HG03135 (cell line): ENCODE measurements at regions not wholly inside any gene's neighbourhood (a gene's known extent, or its start where the extent isn't known, plus 50 kb on each side); places are given as distances from the start of the nearest gene placed in this dataset.

Experiments
- ATAC-seq: cut with Tn5 transposase; IDR thresholded peaks from one replicate; pipeline ENCODE4 v1.9.1; 2021; ENCODE audit warnings: mild to moderate bottlenecking, moderate library complexity; ENCODE audit not compliant: unreplicated experiment

DNA sequence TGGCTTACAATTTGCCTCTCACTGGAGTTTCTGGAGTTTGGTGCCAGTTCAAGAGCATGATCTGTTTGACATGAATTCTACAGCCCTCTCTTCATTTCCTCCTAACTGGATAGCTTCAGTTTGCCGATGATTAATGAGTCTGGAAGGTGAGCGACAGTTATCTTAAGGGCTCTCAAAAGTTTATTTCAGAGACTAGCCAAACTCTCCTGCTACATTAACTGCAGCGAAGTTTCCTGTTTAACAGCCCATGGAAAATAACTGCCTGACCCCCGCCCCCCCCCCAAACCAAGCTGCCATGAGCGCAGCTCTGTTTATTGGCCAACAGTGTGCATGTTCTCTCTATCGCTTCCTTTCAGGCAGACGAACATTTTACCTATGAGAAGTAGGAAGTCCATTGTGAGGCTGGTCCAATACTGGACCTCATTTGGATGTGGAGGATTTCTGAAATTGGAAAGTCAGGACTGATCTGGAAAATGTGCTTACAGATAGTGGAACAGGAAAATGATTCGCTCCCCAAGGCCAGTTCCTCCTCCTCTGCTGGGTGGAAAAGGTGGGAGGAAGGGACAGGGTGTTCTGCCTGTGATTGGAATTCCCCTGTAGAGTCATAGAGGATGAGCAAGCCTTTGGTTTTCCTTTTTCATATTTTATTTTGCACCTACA lies 522.2 kb upstream of the JAG1 start:
- no peak for ATAC-seq

DNA sequence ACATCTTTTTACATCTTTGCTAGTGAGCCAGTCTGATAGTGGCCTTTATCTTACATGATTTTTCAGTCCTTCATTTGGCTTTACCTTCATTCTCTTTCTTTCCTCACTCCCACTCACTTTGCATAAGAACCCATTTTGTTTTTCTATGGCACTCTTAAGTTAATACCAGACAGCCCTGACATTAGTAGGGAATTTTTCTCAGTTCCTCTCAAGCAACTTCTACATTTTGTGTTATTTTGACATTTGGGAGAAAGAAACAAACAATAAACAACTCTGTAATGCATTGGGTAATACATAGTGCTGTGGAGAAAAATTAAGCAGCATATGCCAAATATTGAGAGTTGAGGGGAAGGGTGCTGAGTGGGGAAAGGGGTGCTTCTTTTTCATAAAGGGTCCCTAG lies 524.1 kb upstream of the JAG1 start:
- no peak for ATAC-seq

GRCh38 chr20:11200423-11200822 lies 526.6 kb upstream of the JAG1 start:
- no peak for ATAC-seq

- no peak for ATAC-seq
Measured at GRCh38 chr20:11204926-11205768, 531.3 kb upstream of the JAG1 start.

- no peak for ATAC-seq
Measured at GRCh38 chr20:11205769-11206362, 532.1 kb upstream of the JAG1 start.

DNA sequence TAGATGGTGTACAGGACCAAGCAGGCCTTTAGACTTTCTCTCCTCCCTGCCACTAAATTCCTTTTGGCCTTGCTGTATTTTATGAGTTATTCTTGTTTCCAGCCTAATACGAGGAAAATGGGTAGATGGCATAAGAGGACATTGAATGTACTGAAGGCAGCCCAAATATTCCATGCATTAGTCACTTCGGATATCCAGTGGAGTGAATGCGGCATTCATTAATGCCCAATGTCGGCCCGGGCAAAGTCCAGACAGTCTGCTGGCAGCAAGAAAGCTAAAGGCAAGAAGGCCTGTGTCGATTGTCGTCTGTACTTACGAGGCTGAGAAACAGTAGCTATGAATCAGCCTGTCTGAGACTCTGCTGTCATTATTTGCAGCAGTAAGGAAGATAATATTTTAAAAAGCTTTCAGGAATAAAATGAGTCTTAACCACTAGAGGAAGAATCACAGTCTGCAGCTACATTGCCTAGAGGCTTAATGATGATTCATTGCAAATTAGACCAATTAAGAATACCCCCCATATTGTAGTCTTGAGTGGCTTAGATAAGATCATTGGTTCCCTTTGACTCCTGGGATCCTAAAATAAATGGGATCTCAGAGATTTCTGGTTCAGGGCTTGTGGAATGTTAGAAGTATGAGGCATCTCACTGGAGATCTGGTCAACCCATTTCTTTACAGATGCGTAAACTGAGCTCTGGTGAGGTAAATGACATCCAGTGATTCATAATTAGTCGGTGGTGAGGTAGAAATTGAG lies 534.1 kb upstream of the JAG1 start:
- ATAC-seq: no peak

- no peak for ATAC-seq
Measured at GRCh38 chr20:11210611-11211010, 536.8 kb upstream of the JAG1 start.

DNA sequence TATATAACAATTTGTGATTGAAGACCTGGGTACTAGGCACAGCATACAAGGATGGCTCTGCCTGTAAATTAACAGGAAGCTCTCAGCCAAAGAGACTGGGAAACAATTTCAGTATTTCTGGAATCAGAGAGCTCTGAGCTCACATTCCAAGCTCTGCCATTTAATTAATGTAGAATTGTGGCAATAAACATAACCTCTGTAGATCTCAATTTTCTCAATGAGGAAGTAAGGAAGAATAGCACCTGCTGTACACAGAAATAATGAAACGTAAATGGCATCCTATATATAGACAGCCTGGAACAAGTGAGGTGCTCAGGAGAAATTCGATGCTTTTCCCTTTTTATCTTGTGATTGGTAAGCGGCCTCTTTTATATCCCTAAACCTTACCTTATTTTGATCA lies 538.5 kb upstream of the JAG1 start:
- ATAC-seq: no peak

DNA sequence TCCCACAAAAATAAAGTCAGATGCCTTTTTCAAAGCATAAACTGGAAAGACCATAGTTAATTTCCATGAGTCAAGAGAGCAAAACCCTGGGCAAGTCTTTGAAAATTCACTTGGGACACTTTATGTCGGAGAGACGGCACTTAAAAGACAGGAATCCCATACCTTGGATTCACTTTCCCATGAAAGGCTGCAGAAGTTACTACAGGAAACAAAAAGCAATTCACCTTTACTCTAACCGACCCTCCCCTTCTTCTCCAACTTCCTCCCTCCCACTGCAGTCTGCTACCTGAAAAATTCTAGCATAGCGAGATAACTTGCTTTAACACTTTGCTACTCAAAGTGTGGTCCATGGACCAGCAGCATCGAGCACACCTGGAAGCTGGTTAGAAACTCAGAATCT lies 539.1 kb upstream of the JAG1 start:
- ATAC-seq: no peak

DNA sequence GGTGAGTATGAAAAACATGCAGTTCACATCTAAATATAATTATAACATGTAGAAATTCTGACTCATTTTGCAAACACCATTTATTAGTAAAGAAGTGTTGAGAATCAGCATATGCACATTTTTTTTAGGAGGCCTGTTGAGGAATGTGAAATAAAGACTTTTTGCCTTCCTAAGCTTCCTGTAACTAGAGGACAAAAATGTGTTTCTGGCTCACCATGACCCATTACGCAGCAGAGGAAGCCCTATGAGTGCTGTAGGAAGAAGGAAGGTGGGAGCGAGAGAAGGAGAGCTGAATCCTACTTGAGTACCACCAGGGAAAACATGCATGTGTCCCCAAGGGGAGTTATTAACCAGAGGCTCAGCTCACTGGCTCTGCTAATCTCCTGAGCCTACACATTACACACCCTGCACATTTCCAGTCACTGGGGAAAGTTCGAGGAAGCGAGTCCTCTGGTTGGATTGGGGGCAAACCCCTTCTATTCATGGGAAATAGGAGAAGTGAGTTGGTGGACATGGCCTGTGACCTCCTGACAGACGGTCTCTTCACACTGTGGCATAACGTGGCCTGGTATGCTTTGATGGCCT lies 540.5 kb upstream of the JAG1 start:
- ATAC-seq: no peak

DNA sequence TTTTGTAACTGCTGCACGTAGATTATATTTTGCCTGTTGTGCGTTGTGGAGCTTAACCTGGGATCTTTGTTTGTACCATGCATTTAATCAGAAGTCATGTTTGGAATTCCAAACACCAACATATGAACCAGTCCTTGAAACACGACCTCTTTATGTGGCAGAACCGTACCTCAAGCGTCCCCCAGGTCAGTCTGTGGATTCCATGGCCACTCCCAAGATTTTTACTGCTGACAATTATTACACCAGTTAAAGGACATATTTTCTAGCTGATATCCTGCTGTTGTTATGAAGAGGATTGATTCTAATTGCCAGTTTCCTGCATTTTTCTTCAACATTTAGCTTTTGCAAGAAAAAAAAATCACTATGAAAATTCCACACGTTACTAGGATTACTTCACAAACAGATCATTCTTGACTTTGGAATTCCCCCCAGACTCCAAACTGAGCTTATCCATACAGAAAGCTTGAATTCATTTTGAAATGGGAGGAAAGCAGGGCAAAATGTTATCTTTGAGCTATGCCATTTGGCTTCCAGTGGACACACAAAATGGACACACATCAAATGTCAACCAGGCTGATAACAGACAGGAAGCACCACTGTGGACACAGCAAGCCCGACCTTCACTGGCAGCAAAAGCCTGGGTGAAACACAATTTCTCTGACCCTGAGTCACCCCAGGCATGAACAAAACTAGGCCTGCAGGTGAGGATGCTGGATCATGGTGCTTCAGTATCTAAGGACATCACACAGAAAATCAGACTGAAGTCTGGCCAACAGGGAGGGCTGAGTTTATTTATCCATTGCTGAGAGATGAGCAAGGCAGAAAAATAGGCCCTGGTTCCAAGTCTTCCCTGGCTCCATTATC lies 542.9 kb upstream of the JAG1 start:
- ATAC-seq: no peak

DNA sequence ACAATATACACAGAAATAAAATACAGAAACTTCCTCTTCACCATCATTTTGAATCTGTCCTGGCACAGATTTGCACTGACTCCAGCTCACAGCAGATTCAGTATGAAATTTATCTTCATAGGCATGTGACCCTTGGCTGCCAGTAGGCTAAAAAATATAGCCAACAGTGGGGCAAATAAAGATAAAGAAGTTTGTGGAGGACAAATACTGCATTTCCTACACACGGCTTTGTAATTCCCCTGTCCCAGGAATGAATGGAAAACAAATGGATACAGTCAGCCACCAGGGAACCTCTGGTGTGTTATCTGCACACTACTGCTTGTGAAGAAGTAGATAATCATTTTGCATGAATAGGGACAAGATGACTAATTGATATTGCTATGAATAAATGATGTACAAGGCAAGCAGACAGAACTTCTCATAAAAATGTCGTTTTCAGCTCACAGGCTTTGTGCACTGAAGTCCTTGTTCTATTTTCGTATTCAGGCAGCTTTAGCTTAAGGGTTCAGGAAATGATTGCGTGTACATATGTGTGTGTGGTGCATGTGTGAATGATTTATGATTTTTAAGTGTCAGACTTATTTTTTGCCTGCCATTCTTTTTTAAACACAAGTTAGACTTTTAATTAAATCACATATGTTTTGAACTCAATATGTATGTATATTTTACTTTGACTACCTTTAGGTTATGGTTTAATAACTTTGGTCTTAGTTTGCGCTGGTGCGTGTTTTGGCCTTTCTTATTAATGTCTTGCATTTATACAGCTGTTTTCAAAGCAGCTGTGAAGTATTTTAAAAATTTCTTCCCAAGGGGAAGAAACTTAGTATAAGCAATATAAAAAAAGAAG lies 543.8 kb upstream of the JAG1 start:
- no peak for ATAC-seq

DNA sequence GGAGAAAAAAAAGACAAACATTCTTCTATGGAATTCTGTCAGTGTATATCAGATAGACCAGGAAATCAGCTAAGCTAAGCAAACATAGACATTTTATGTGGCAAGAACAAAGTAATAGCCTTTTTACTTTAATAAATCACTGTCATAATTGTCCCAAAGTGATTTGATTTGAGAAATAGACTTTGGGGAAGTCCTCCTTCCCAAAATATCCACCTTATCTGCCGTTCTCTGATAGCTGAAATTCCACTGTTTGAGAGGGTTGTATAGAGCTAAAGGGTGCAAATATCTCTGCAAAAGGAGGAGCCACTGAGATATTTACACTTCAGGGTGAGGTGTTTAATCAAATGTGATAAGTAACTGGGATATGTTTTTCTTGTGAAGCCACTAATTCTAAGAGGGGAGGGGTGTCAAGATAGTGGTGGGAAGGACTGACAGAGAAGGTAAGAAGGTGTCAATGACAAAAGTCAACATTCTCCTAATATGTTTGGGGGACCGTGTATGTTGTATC lies 544.4 kb upstream of the JAG1 start:
- no peak for ATAC-seq

DNA sequence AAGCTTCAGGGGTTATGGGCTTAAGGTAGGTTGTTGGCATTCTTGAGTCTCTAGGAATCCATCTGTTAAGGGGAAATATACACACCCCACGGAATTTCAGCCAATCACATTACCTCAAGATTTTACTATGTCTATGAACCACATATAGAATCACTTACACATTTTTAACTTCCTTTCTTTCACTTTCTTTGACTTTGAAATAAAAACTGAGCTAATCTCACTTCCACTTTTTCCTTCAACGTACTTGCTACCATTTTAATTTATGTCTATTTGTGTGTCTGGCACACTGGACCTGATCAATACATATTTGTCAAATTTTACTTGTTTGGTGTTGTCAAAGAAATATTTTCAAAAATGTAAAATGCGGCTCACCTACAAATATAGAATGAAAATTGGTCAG lies 545.4 kb upstream of the JAG1 start:
- no peak for ATAC-seq

DNA sequence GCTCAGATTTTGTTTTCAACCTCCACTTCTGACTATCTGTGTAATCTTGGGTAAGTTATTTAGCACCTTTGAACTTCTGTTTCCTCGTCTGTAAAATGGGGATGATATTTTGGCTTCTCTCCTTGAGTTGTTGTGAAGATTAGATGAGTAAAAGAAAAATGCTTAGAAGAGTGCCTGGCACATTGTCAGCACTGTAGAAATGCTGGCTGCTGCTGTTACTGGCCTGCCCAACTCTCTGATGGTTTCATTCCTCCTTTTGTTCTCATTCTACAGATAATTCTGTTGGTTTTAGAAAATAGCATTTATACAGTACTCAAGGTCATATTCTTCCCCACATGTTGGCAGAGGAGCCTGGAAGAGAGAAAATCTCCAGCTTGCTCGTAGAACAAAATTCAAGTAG lies 547.2 kb upstream of the JAG1 start:
- no peak for ATAC-seq

DNA sequence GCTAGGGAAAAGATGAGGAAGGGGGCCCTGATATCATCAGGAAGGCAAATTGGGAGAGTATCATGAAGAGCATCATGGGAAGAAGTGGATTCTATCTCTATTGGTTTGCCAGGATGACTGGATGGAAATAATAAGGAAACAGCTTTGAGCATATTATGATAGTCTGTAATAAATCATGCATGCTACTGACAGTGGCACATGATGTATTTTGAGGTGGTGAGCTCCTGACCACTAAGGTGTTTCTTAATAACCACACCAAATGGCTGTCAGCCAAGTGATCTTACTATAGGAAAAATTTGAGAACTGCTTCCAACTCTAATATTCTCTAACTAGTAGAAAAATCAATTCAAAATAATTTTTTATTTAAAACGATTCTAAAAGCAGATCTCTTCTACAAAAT lies 548.4 kb upstream of the JAG1 start:
- no peak for ATAC-seq

GRCh38 chr20:11227602-11228001 lies 553.8 kb upstream of the JAG1 start:
- no peak for ATAC-seq

GRCh38 chr20:11229772-11230171 lies 556.0 kb upstream of the JAG1 start:
- no peak for ATAC-seq

GRCh38 chr20:11230999-11231398 lies 557.2 kb upstream of the JAG1 start:
- ATAC-seq: no peak
